ENCODE measurements at regions not wholly inside any gene's neighbourhood (a gene's known extent, or its start where the extent isn't known, plus 50 kb on each side); places are given as distances from the start of the nearest gene placed in this dataset.

DNA sequence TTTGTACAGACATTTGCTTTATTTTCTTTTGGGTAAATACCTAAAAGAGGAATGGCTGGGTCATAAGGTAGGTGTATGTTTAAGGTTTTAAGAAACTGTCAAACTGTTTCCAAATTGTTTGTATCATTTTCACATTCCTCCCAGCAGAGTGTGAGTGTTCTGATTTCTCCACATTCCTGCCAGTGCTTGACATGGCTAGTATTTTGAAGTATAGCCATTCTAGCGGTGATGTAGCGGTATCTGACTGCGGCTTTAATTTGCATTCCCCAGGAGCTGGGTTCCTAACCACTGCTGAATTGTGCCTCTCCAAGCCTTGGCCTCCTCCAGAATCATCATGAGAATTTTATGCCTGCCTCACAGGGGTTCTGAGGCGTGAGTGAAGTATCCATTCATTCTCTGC lies 61.8 kb upstream of the ARL4C start:
- TF ChIP-seq, protein P1, sequence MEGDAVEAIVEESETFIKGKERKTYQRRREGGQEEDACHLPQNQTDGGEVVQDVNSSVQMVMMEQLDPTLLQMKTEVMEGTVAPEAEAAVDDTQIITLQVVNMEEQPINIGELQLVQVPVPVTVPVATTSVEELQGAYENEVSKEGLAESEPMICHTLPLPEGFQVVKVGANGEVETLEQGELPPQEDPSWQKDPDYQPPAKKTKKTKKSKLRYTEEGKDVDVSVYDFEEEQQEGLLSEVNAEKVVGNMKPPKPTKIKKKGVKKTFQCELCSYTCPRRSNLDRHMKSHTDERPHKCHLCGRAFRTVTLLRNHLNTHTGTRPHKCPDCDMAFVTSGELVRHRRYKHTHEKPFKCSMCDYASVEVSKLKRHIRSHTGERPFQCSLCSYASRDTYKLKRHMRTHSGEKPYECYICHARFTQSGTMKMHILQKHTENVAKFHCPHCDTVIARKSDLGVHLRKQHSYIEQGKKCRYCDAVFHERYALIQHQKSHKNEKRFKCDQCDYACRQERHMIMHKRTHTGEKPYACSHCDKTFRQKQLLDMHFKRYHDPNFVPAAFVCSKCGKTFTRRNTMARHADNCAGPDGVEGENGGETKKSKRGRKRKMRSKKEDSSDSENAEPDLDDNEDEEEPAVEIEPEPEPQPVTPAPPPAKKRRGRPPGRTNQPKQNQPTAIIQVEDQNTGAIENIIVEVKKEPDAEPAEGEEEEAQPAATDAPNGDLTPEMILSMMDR (IDR thresholded peaks at IDR 0.05) = no peak
- TF ChIP-seq POLR2AphosphoS5 (IDR thresholded peaks at IDR 0.05; ENCODE audit: insufficient read depth in 1 of 2, low read depth in 1 of 2) = no peak
- TF ChIP-seq POLR2A (IDR thresholded peaks at IDR 0.05) = no peak

Measured in vagina (tissue), 2 donors.